H1 (cell line): ENCODE measurements at regions not wholly inside any gene's neighbourhood (a gene's known extent, or its start where the extent isn't known, plus 50 kb on each side); places are given as distances from the start of the nearest gene placed in this dataset.

Experiments used
- CTCF ChIA-PET: fragments of 300-600 bp; sonication (Branson Sonifier 250); formaldehyde crosslinking; loops from one replicate; lab custom pipeline; 2021; ENCODE audit not compliant: partially characterized antibody; lab: Charles Lee
- POLR2A ChIA-PET: fragments of 300-600 bp; sonication (Branson Sonifier 250); formaldehyde crosslinking; loops from one replicate; lab custom pipeline; 2021; ENCODE audit warnings: inconsistent platforms; ENCODE audit not compliant: partially characterized antibody; lab: Charles Lee
- DNase-seq, 2 experiments: peaks; one replicate each; pipeline versions ENCODE4 v3.0.0 to v3.0.0-alpha.2; 2010 to 2022; ENCODE audit warnings: low spot score in 2 of 2, low read depth in 1 of 2, mixed read lengths in 1 of 2
- FAIRE-seq: peaks from 2 replicates; lab custom pipeline; 2011; peaks lifted over from hg19 to GRCh38; lab: Jason Lieb, UNC
- H2AFZ ChIP-seq: 2 replicates; pipeline ENCODE4 v1.8.1; 2012; ENCODE audit warnings: low read length, inconsistent platforms
- H2AK5ac ChIP-seq: 2 replicates; pipeline ENCODE4 v1.6.1; 2013; ENCODE audit warnings: low read depth, low read length
- H2BK120ac ChIP-seq: replicated peaks from 2 replicates; pipeline ENCODE3; 2013; ENCODE audit warnings: low read depth, low read length, inconsistent platforms
- H2BK12ac ChIP-seq: 2 replicates; pipeline ENCODE4 v1.6.1; 2013; ENCODE audit warnings: low read depth, low read length
- H2BK15ac ChIP-seq: 2 replicates; pipeline ENCODE4 v1.6.1; 2013; ENCODE audit warnings: low read length
- H2BK20ac ChIP-seq: 2 replicates; pipeline ENCODE4 v1.6.1; 2013; ENCODE audit warnings: low read length
- H2BK5ac ChIP-seq: 2 replicates; pipeline ENCODE4 v1.6.1; 2013; ENCODE audit warnings: low read depth, low read length
- H3K14ac ChIP-seq: 2 replicates; pipeline ENCODE4 v1.6.1; 2013; ENCODE audit warnings: inconsistent platforms; ENCODE audit not compliant: insufficient read length
- H3K18ac ChIP-seq: 2 replicates; pipeline ENCODE4 v1.6.1; 2013; ENCODE audit warnings: low read length; ENCODE audit errors: extremely low read depth
- H3K23ac ChIP-seq: 2 replicates; pipeline ENCODE4 v1.6.1; 2013; ENCODE audit warnings: inconsistent platforms; ENCODE audit not compliant: insufficient read length
- H3K23me2 ChIP-seq: 2 replicates; pipeline ENCODE4 v1.6.1; 2013; ENCODE audit warnings: low read depth, low read length
- H3K27ac ChIP-seq: 2 replicates; pipeline ENCODE4 v1.6.1; 2011; ENCODE audit warnings: low read depth, low read length, inconsistent platforms
- H3K27me3 ChIP-seq, 4 experiments: replicated peaks in 1 of 4; 1 replicate in 1 of 4; 2 replicates in 3 of 4; pipeline versions ENCODE4 v1.6.1 to v1.8.1; 2011 to 2013; ENCODE audit warnings: low read length in 3 of 4, mild to moderate bottlenecking in 3 of 4, inconsistent platforms in 2 of 4, mixed read lengths in 2 of 4, moderate library complexity in 1 of 4; ENCODE audit not compliant: control insufficient read depth in 3 of 4, insufficient read depth in 3 of 4; ENCODE audit errors: extremely low read depth in 1 of 4
- H3K36me3 ChIP-seq, 4 experiments: 2 replicates each; pipeline versions ENCODE4 v1.6.1 to v1.8.1; 2011 to 2013; ENCODE audit warnings: mild to moderate bottlenecking in 4 of 4, low read length in 3 of 4, moderate library complexity in 2 of 4, control low read depth in 1 of 4, inconsistent platforms in 1 of 4; ENCODE audit not compliant: insufficient read depth in 4 of 4, control insufficient read depth in 2 of 4
- H3K4ac ChIP-seq: replicated peaks from 2 replicates; pipeline ENCODE3; 2013; ENCODE audit warnings: low read length, low read depth, mixed read lengths, inconsistent platforms; ENCODE audit not compliant: insufficient read length
- H3K4me1 ChIP-seq, 4 experiments: replicated peaks in 1 of 4; 1 replicate in 1 of 4; 2 replicates in 3 of 4; pipeline versions ENCODE4 v1.6.1 to v1.8.1; 2011 to 2013; ENCODE audit warnings: low read length in 3 of 4, inconsistent platforms in 2 of 4, mixed read lengths in 1 of 4; ENCODE audit not compliant: insufficient read depth in 4 of 4, control insufficient read depth in 3 of 4
- H3K4me2 ChIP-seq, 2 experiments: 2 replicates each; pipeline versions ENCODE4 v1.6.1 to v1.8.1; 2011 to 2013; ENCODE audit warnings: low read depth in 2 of 2, low read length in 2 of 2, control low read depth in 1 of 2, inconsistent platforms in 1 of 2, mild to moderate bottlenecking in 1 of 2; ENCODE audit not compliant: insufficient read depth in 1 of 2
- H3K4me3 ChIP-seq, 4 experiments: fragments of 200-600, 300-600 bp in 1 of 4; sonication (generic), shearing (Covaris generic), sonication (Bioruptor Twin) in 1 of 4; 2 replicates each; pipeline versions ENCODE4 v1.5.1 to v1.8.1; 2011 to 2016; ENCODE audit warnings: low read length in 4 of 4, low read depth in 3 of 4, control low read depth in 2 of 4, inconsistent platforms in 2 of 4, mild to moderate bottlenecking in 2 of 4, mixed read lengths in 1 of 4, moderate library complexity in 1 of 4; ENCODE audit not compliant: insufficient read depth in 2 of 4; ENCODE audit errors: extremely low read depth in 1 of 4
- H3K56ac ChIP-seq: replicated peaks from 2 replicates; pipeline ENCODE3; 2013; ENCODE audit warnings: low read depth, mild to moderate bottlenecking, mixed read lengths, low read length, inconsistent platforms; ENCODE audit not compliant: insufficient read length
- H3K79me1 ChIP-seq: 2 replicates; pipeline ENCODE4 v1.6.1; 2013; ENCODE audit warnings: low read depth, low read length, control low read depth
- H3K79me2 ChIP-seq, 2 experiments: 2 replicates each; pipeline versions ENCODE4 v1.6.1 to v1.8.1; 2012 to 2013; ENCODE audit warnings: low read length in 2 of 2, mild to moderate bottlenecking in 2 of 2, inconsistent platforms in 1 of 2; ENCODE audit not compliant: insufficient read depth in 2 of 2, control insufficient read depth in 1 of 2
- H3K9ac ChIP-seq, 4 experiments: replicated peaks in 1 of 4; 1 replicate in 1 of 4; 2 replicates in 3 of 4; pipeline versions ENCODE4 v1.6.1 to v1.8.1; 2011 to 2013; ENCODE audit warnings: low read depth in 3 of 4, low read length in 3 of 4, control low read depth in 2 of 4, mild to moderate bottlenecking in 2 of 4, moderate library complexity in 2 of 4, inconsistent platforms in 1 of 4; ENCODE audit errors: extremely low read depth in 1 of 4
- H3K9me3 ChIP-seq, 2 experiments: 2 replicates each; pipeline versions ENCODE4 v1.6.1 to v1.8.1; 2012 to 2013; ENCODE audit warnings: mild to moderate bottlenecking in 2 of 2, moderate library complexity in 2 of 2, control low read depth in 1 of 2, inconsistent platforms in 1 of 2, low read depth in 1 of 2, low read length in 1 of 2, mixed read lengths in 1 of 2; ENCODE audit not compliant: insufficient read depth in 2 of 2
- H4K20me1 ChIP-seq, 2 experiments: replicated peaks in 1 of 2; 2 replicates each; pipeline versions ENCODE3 to v1.8.1; 2011 to 2013; ENCODE audit warnings: inconsistent platforms in 2 of 2, low read length in 2 of 2, mild to moderate bottlenecking in 1 of 2; ENCODE audit not compliant: insufficient read depth in 2 of 2, control insufficient read depth in 1 of 2
- H4K5ac ChIP-seq: 2 replicates; pipeline ENCODE4 v1.6.1; 2013; ENCODE audit warnings: low read length, low read depth, mixed read lengths, inconsistent platforms; ENCODE audit not compliant: insufficient read length
- H4K8ac ChIP-seq: 2 replicates; pipeline ENCODE4 v1.8.0; 2013; ENCODE audit warnings: mild to moderate bottlenecking, moderate library complexity, low read length, inconsistent platforms; ENCODE audit not compliant: insufficient read depth; ENCODE audit errors: extremely low read depth
- H4K91ac ChIP-seq: replicated peaks from 2 replicates; pipeline ENCODE3; 2013; ENCODE audit warnings: low read length, mixed read lengths, inconsistent platforms; ENCODE audit not compliant: insufficient read length
- GTF2F1 ChIP-seq: IDR thresholded peaks from 2 replicates; pipeline ENCODE4 v1.6.1; 2012; ENCODE audit warnings: low read depth, low read length, improper control_type of control experiment, borderline replicate concordance
- SP4 ChIP-seq: IDR thresholded peaks from 2 replicates; pipeline ENCODE4 v1.6.1; 2012; ENCODE audit warnings: low read length, inconsistent platforms
- WGBS, 2 experiments: shearing (Covaris generic) in 1 of 2; methylation state at CpG; one replicate each; pipeline versions ENCODE4 v1.1.6 to v1.1.7; 2013 to 2015; ENCODE audit warnings: low lambda C conversion rate in 2 of 2, mixed read lengths in 2 of 2, inconsistent platforms in 1 of 2, low coverage in 1 of 2, missing lambda C conversion rate in 1 of 2; ENCODE audit not compliant: insufficient replicate concordance in 2 of 2, insufficient coverage in 1 of 2, insufficient read length in 1 of 2; ENCODE audit errors: extremely low coverage in 1 of 2, missing lambda C conversion rate in 1 of 2; 5-methylcytosine and 5-hydroxymethylcytosine counted together

GRCh38 chr4:107130157-107130556 lies 94.0 kb upstream of the DKK2 start:
- no peak overlapping the region for H3K4me2 ChIP-seq
- TF ChIP-seq GTF2F1 (no peak), SP4 (no peak)

More at GRCh38 chr4:107130157-107130556, 94.0 kb upstream of the DKK2 start:
- Histone ChIP-seq H3K79me2 (no peaks in the 10 kb centered on the region), H3K14ac (no peak overlapping the region), H3K18ac (no peak overlapping the region), H4K5ac (no peak overlapping the region), H3K9ac (no peak overlapping the region), H2BK120ac (no peak overlapping the region), H3K27me3 (no peaks in the 10 kb centered on the region), H3K27ac (no peak overlapping the region), H2BK15ac (no peak overlapping the region), H2AK5ac (no peak overlapping the region), H3K79me1 (no peaks in the 10 kb centered on the region), H4K91ac (no peak overlapping the region), H2BK20ac (no peak overlapping the region), H3K4me3 (no peak overlapping the region), H3K23me2 (no peaks in the 10 kb centered on the region), H4K20me1 (no peaks in the 10 kb centered on the region), H3K36me3 (no peaks in the 10 kb centered on the region), H2AFZ (peak overlapping the region; percentile 64; the same call in 1 of the 2 replicates), H3K9me3 (no peaks in the 10 kb centered on the region), H3K4ac (no peak overlapping the region), H2BK5ac (no peak overlapping the region), H4K8ac (no peak overlapping the region), H3K4me1 (peaks cover 0 to 2% (median 0%) of the 10 kb centered on the region in 4 experiments; a peak in 1 of 7 replicates), H2BK12ac (no peak overlapping the region), H3K23ac (no peak overlapping the region), H3K56ac (no peak overlapping the region)
- CTCF ChIA-PET, result no interaction called here
- DNase-seq (no peak), FAIRE-seq (no peak)
- POLR2A ChIA-PET, result no interaction called here
- WGBS, 2 experiments, result 87% methylated on average over 3 of the region's 3 CpGs; no CpG with 5 or more reads in 1 of the 2 experiments
